Mammary epithelial cell (primary cell): ENCODE measurements at regions not wholly inside any gene's neighbourhood (a gene's known extent, or its start where the extent isn't known, plus 50 kb on each side); places are given as distances from the start of the nearest gene placed in this dataset.

ENCODE experiments used
- EZH2 ChIP-seq: IDR thresholded peaks from 2 replicates; pipeline ENCODE4 v1.6.1; 2012; ENCODE audit warnings: low read length, inconsistent platforms, borderline replicate concordance
- TF ChIP-seq, protein P1 (sequence below), 2 donors: IDR thresholded peaks in 1 of 2; conservative IDR thresholded peaks in 1 of 2; 2 replicates each; pipeline ENCODE4 v1.5.1; 2011 to 2012; ENCODE audit warnings: inconsistent platforms in 2 of 2, low read length in 2 of 2, mild to moderate bottlenecking in 2 of 2, control low read depth in 1 of 2, low read depth in 1 of 2; ENCODE audit not compliant: insufficient read depth in 1 of 2; ENCODE audit errors: extremely low read depth in 1 of 2

DNA sequence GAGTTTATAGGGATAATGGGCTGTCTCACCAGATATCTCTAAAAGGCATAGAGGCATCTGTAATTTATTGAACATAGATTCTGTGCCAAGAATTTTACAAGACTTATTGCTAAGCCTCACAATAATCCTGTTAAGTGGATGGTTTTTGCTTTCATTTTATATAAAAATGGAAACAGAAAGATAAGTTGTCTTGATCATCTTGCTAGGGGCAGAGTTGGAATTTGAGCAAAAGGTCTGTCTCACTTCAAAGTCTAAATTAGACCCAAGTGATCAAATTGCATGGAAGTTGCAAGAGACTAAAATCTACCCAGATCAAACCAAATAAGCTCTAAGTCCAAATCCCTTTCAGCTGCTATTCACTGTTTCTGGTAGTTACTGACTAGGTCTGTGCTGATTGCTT lies 95.3 kb upstream of the SOX11 start:
- TF ChIP-seq, protein P1, sequence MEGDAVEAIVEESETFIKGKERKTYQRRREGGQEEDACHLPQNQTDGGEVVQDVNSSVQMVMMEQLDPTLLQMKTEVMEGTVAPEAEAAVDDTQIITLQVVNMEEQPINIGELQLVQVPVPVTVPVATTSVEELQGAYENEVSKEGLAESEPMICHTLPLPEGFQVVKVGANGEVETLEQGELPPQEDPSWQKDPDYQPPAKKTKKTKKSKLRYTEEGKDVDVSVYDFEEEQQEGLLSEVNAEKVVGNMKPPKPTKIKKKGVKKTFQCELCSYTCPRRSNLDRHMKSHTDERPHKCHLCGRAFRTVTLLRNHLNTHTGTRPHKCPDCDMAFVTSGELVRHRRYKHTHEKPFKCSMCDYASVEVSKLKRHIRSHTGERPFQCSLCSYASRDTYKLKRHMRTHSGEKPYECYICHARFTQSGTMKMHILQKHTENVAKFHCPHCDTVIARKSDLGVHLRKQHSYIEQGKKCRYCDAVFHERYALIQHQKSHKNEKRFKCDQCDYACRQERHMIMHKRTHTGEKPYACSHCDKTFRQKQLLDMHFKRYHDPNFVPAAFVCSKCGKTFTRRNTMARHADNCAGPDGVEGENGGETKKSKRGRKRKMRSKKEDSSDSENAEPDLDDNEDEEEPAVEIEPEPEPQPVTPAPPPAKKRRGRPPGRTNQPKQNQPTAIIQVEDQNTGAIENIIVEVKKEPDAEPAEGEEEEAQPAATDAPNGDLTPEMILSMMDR (conservative IDR thresholded peaks at IDR 0.05 in 1 of 2, IDR thresholded peaks at IDR 0.05 in 1 of 2; ENCODE audit: extremely low read depth in 1 of 2, insufficient read depth in 1 of 2, low read depth in 1 of 2, low read length in 2 of 2) = no peak
- no peak for TF ChIP-seq EZH2
